ENCODE measurements at regions not wholly inside any gene's neighbourhood (a gene's known extent, or its start where the extent isn't known, plus 50 kb on each side); places are given as distances from the start of the nearest gene placed in this dataset.

DNA sequence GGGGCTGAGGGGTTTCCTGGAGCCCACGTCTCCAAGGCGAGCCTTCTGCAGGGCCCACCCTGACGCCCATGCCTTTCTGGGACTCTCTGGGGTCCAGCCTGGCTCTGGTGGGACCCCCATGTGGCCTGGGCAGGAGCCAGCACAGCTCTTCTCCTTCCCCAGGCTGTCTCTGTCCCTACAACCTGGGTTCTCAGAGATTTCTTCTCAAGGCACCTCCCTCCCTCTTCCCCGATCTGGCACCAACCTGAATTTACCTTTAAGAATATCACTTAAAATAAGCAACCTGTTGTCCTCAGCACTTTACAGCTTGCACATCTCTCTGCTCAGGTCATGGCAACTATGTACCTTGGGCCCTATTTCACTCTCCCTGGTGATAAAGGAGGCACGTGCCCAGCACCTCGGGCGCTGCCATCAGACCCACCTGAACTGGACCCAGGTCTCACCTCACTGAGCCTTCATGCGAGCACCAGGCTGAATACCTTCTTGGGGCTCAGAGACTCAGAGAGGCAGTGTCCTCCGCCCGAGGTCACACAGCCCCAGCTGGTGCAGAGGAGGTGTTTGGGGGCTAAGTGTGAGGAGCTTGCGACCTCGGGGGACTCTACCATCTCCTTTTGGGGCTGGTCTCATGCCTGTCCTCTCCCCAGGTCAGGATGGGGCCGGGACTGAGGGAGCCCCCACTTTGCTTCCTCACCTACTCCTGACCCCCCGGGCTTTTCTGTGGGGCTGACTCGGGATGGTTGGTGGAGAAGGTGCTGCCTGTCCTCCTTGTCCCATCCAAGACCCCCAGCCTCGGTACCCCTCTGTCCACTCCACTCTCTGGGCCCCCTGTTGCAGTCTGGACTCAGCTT is 217.7 kb downstream of the C9orf50 start:
- Histone ChIP-seq H3K9ac (ENCODE audit: insufficient read depth in 1 of 2, low read length in 2 of 2) (no peak overlapping the region), H3K27ac (ENCODE audit: low read depth in 1 of 2, low read length in 1 of 2) (no peak overlapping the region), H3K4me1 (ENCODE audit: control insufficient read depth in 5 of 5, insufficient read depth in 5 of 5, low read length in 5 of 5) (peaks cover 0 to 36% (median 4%) of the 10 kb centered on the region in 5 donors), H3K9me3 (ENCODE audit: control insufficient read depth in 4 of 4, insufficient read depth in 3 of 4, low read length in 3 of 4) (no peaks in the 10 kb centered on the region), H3K4me3 (no peak overlapping the region), H3K27me3 (ENCODE audit: control insufficient read depth in 3 of 3, insufficient read depth in 3 of 3, low read length in 2 of 3) (no peaks in the 10 kb centered on the region), H3K36me3 (ENCODE audit: control insufficient read depth in 4 of 4, insufficient read depth in 4 of 4, low read length in 4 of 4) (no peaks in the 10 kb centered on the region)
- 92% methylated on average over 16 of the region's 16 CpGs for WGBS, 2 donors
- ATAC-seq (ENCODE audit: insufficient read depth, low FRiP score) (no peak), DNase-seq (no peak)
- TF ChIP-seq CTCF (IDR thresholded peaks at IDR 0.05; ENCODE audit: control extremely low read depth, extremely low read depth): no peak

- Histone ChIP-seq H3K9me3 (ENCODE audit: control insufficient read depth in 4 of 4, insufficient read depth in 3 of 4, low read length in 3 of 4) (no peaks in the 10 kb centered on the region), H3K27ac (ENCODE audit: low read depth in 1 of 2, low read length in 1 of 2) (peak overlapping the region in 1 of 2 donors; percentile 5), H3K4me3 (no peak overlapping the region), H3K36me3 (ENCODE audit: control insufficient read depth in 4 of 4, insufficient read depth in 4 of 4, low read length in 4 of 4) (no peaks in the 10 kb centered on the region), H3K9ac (ENCODE audit: insufficient read depth in 1 of 2, low read length in 2 of 2) (no peak overlapping the region), H3K27me3 (ENCODE audit: control insufficient read depth in 3 of 3, insufficient read depth in 3 of 3, low read length in 2 of 3) (no peaks in the 10 kb centered on the region), H3K4me1 (ENCODE audit: control insufficient read depth in 5 of 5, insufficient read depth in 5 of 5, low read length in 5 of 5) (peaks cover 0 to 36% (median 4%) of the 10 kb centered on the region in 5 donors)
- no peak for TF ChIP-seq CTCF (IDR thresholded peaks at IDR 0.05; ENCODE audit: control extremely low read depth, extremely low read depth)
- DNase-seq (peak in 2 of 3 donors; percentile 37 to 55), ATAC-seq (ENCODE audit: insufficient read depth, low FRiP score) (no peak)
- WGBS, 2 donors: 45 to 52% methylated on average over 17 to 20 of the region's 20 CpGs
These were observed 218.5 kb downstream of the C9orf50 start for GRCh38 chr9:129402371-129402739.

DNA sequence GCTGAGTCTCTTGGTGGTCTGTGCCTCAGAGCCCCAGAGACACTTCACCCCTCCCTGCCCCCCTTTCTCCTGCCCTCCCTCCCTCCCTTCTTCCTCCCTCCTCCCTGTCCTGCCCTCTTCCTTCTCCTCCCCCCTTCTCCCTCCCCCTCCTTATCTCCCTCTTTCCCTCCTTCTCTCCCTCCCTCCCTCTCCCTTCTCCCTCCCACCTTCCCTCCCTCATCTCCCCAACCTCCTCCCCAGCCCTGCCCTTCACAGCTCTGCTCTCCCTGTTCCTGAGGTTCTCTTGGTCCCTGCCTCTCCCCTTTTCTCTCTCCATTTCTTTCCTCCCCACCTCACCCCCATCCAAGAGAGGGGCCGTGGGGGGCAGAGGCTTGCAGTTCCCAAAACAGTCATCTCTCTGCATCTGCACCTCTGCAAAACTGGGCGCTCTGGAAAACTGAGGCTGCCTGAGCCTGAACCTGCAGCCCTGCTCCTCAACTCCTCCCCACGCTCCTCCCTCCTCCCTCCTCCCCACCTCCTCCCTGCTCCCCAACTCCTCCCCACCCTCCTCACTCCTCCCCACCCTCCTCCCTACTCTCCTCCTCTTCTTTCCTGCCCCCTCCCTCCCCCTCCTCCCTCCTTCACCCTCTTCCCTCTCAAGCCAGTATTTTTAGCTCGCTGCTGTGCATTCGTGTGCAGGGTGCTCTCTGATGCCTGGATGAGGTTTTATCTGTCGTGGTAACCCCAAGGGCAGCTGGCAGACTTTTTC is 219.1 kb downstream of the C9orf50 start:
- Histone ChIP-seq H3K9ac (ENCODE audit: insufficient read depth in 1 of 2, low read length in 2 of 2) (no peak overlapping the region), H3K4me3 (no peak overlapping the region), H3K27ac (ENCODE audit: low read depth in 1 of 2, low read length in 1 of 2) (no peak overlapping the region), H3K27me3 (ENCODE audit: control insufficient read depth in 3 of 3, insufficient read depth in 3 of 3, low read length in 2 of 3) (no peaks in the 10 kb centered on the region), H3K36me3 (ENCODE audit: control insufficient read depth in 4 of 4, insufficient read depth in 4 of 4, low read length in 4 of 4) (no peaks in the 10 kb centered on the region), H3K9me3 (ENCODE audit: control insufficient read depth in 4 of 4, insufficient read depth in 3 of 4, low read length in 3 of 4) (no peaks in the 10 kb centered on the region), H3K4me1 (ENCODE audit: control insufficient read depth in 5 of 5, insufficient read depth in 5 of 5, low read length in 5 of 5) (peaks cover 0 to 36% (median 4%) of the 10 kb centered on the region in 5 donors)
- 26 to 30% methylated on average over 6 of the region's 6 CpGs for WGBS, 2 donors
- no peak for TF ChIP-seq CTCF (IDR thresholded peaks at IDR 0.05; ENCODE audit: control extremely low read depth, extremely low read depth)
- no peak for ATAC-seq (ENCODE audit: insufficient read depth, low FRiP score)
- DNase-seq: peak in 2 of 3 donors; percentile 52 to 83

All from lung (tissue), 11 donors.